ENCODE measurements at regions not wholly inside any gene's neighbourhood (a gene's known extent, or its start where the extent isn't known, plus 50 kb on each side); places are given as distances from the start of the nearest gene placed in this dataset.

GRCh38 chr4:22179124-22179874 lies 230.7 kb upstream of the KCNIP4 start:
- intact Hi-C loops (cut with DNase I), result no loop called here

DNA sequence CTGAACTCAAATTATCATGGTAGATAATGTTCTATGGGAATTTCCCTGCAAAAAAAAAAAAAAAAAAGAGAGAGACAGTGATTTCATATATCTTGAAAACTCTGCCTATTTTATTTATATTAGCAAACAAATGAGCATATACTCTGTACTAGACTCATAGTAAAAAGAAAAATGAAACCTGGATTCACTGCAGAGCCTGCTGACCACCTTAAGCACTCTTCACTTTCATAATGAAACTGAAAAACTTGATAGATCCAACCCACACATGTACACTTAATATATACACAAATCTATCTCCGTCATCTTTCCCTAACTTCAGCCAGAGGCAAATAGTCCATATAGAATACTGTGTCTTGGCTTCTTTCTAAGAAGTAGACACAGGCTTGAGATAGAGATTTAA lies 226.1 kb upstream of the KCNIP4 start:
- H3K36me3 ChIP-seq, result no peaks in the 10 kb centered on the region
- H3K27me3 ChIP-seq, result no peaks in the 10 kb centered on the region
- no peak for DNase-seq
- TF ChIP-seq, protein P1, sequence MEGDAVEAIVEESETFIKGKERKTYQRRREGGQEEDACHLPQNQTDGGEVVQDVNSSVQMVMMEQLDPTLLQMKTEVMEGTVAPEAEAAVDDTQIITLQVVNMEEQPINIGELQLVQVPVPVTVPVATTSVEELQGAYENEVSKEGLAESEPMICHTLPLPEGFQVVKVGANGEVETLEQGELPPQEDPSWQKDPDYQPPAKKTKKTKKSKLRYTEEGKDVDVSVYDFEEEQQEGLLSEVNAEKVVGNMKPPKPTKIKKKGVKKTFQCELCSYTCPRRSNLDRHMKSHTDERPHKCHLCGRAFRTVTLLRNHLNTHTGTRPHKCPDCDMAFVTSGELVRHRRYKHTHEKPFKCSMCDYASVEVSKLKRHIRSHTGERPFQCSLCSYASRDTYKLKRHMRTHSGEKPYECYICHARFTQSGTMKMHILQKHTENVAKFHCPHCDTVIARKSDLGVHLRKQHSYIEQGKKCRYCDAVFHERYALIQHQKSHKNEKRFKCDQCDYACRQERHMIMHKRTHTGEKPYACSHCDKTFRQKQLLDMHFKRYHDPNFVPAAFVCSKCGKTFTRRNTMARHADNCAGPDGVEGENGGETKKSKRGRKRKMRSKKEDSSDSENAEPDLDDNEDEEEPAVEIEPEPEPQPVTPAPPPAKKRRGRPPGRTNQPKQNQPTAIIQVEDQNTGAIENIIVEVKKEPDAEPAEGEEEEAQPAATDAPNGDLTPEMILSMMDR (IDR thresholded peaks at IDR 0.05), result no peak
- TF ChIP-seq POLR2A (IDR thresholded peaks at IDR 0.05), result no peak
- ATAC-seq, result no peak
- H3K4me1 ChIP-seq, result no peaks in the 10 kb centered on the region
- WGBS (ENCODE audit: insufficient coverage, low coverage, low lambda C conversion rate, missing lambda C conversion rate), result 82% methylated on average over 1 of the region's 1 CpG
- no peaks in the 10 kb centered on the region for H3K9me3 ChIP-seq
- no peak overlapping the region for H3K27ac ChIP-seq
- no peak overlapping the region for H3K4me3 ChIP-seq
- intact Hi-C loops (cut with DNase I), result no loop called here

More at GRCh38 chr4:22179124-22179874, 230.7 kb upstream of the KCNIP4 start:
- no peak overlapping the region for H3K27ac ChIP-seq
- H3K9me3 ChIP-seq, result no peaks in the 10 kb centered on the region
- ATAC-seq (no peak), DNase-seq (no peak)
- H3K27me3 ChIP-seq, result no peaks in the 10 kb centered on the region
- TF ChIP-seq POLR2A (IDR thresholded peaks at IDR 0.05), result no peak
- TF ChIP-seq, protein P1 (IDR thresholded peaks at IDR 0.05), result no peak
- no peaks in the 10 kb centered on the region for H3K4me1 ChIP-seq
- no peak overlapping the region for H3K4me3 ChIP-seq
- no peaks in the 10 kb centered on the region for H3K36me3 ChIP-seq
- WGBS (ENCODE audit: insufficient coverage, low coverage, low lambda C conversion rate, missing lambda C conversion rate), result 29% methylated on average over 1 of the region's 1 CpG

- TF ChIP-seq, protein P1 (IDR thresholded peaks at IDR 0.05), result no peak
- TF ChIP-seq POLR2A (IDR thresholded peaks at IDR 0.05), result no peak
- intact Hi-C loops (cut with DNase I), result no loop called here
- H3K4me1 ChIP-seq, result no peaks in the 10 kb centered on the region
- ATAC-seq (no peak), DNase-seq (no peak)
- H3K36me3 ChIP-seq, result no peaks in the 10 kb centered on the region
- WGBS (ENCODE audit: insufficient coverage, low coverage, low lambda C conversion rate, missing lambda C conversion rate), result 60% methylated on average over 1 of the region's 1 CpG
- H3K27me3 ChIP-seq, result no peaks in the 10 kb centered on the region
- no peak overlapping the region for H3K27ac ChIP-seq
- no peaks in the 10 kb centered on the region for H3K9me3 ChIP-seq
- no peak overlapping the region for H3K4me3 ChIP-seq
Measured at GRCh38 chr4:22170353-22170752, 221.8 kb upstream of the KCNIP4 start.

- Histone ChIP-seq H3K9me3 (no peaks in the 10 kb centered on the region), H3K4me1 (no peaks in the 10 kb centered on the region), H3K36me3 (no peaks in the 10 kb centered on the region), H3K4me3 (no peak overlapping the region), H3K27ac (no peak overlapping the region), H3K27me3 (no peaks in the 10 kb centered on the region)
- ATAC-seq, result no peak
- intact Hi-C loops (cut with DNase I), result no loop called here
- no peak for DNase-seq
- TF ChIP-seq POLR2A (IDR thresholded peaks at IDR 0.05), result no peak
- TF ChIP-seq, protein P1 (IDR thresholded peaks at IDR 0.05), result no peak
- WGBS (ENCODE audit: insufficient coverage, low coverage, low lambda C conversion rate, missing lambda C conversion rate), result 60% methylated on average over 3 of the region's 4 CpGs
Measured at GRCh38 chr4:22167201-22167600, 218.6 kb upstream of the KCNIP4 start.
